Lower leg skin (tissue), 3 donors: ENCODE measurements at regions not wholly inside any gene's neighbourhood (a gene's known extent, or its start where the extent isn't known, plus 50 kb on each side); places are given as distances from the start of the nearest gene placed in this dataset.

Source experiments
- POLR2A ChIP-seq, 2 donors: fragments of 450-650 bp; IDR thresholded peaks; one replicate each; pipeline ENCODE4 v1.6.1; 2016 to 2017; ENCODE audit warnings: antibody characterized with exemption in 2 of 2, mild to moderate bottlenecking in 1 of 2, moderate library complexity in 1 of 2
- TF ChIP-seq, protein P1 (sequence below), 3 donors: fragments of 450-650 bp; IDR thresholded peaks; one replicate each; pipeline ENCODE4 v1.5.1; 2016; ENCODE audit warnings: antibody characterized with exemption in 3 of 3, mild to moderate bottlenecking in 3 of 3, moderate library complexity in 2 of 3

- TF ChIP-seq, protein P1, sequence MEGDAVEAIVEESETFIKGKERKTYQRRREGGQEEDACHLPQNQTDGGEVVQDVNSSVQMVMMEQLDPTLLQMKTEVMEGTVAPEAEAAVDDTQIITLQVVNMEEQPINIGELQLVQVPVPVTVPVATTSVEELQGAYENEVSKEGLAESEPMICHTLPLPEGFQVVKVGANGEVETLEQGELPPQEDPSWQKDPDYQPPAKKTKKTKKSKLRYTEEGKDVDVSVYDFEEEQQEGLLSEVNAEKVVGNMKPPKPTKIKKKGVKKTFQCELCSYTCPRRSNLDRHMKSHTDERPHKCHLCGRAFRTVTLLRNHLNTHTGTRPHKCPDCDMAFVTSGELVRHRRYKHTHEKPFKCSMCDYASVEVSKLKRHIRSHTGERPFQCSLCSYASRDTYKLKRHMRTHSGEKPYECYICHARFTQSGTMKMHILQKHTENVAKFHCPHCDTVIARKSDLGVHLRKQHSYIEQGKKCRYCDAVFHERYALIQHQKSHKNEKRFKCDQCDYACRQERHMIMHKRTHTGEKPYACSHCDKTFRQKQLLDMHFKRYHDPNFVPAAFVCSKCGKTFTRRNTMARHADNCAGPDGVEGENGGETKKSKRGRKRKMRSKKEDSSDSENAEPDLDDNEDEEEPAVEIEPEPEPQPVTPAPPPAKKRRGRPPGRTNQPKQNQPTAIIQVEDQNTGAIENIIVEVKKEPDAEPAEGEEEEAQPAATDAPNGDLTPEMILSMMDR (IDR thresholded peaks at IDR 0.05), result no peak
- no peak for TF ChIP-seq POLR2A (IDR thresholded peaks at IDR 0.05)
These were observed 217.0 kb upstream of the NREP start for GRCh38 chr5:111973961-111974360.
